Body of pancreas (tissue), 4 donors: ENCODE measurements at regions not wholly inside any gene's neighbourhood (a gene's known extent, or its start where the extent isn't known, plus 50 kb on each side); places are given as distances from the start of the nearest gene placed in this dataset.

Source experiments
- ATAC-seq: fragments of 150-250 bp; one replicate; pipeline ENCODE4 v1.9.1; 2016
- DNase-seq, 4 donors: peaks; one replicate each; pipeline ENCODE4 v3.0.0-alpha.2; 2019
- H3K27ac ChIP-seq, 4 donors: fragments of 200-600 bp; sonication (generic); 1 replicate in 3 of 4; 2 replicates in 1 of 4; pipeline versions ENCODE4 v1.5.1 to v1.6.1; 2016 to 2019; ENCODE audit warnings: mild to moderate bottlenecking in 1 of 4, mixed read lengths in 1 of 4, moderate library complexity in 1 of 4
- H3K27me3 ChIP-seq, 2 donors: fragments of 200-600 bp; sonication (generic); one replicate each; pipeline ENCODE4 v1.6.0; 2016; ENCODE audit warnings: mild to moderate bottlenecking in 1 of 2
- H3K36me3 ChIP-seq, 2 donors: fragments of 200-600 bp; sonication (generic); replicated peaks in 1 of 2; 2 replicates each; pipeline ENCODE4 v1.5.1; 2016; ENCODE audit warnings: low read depth in 2 of 2; ENCODE audit not compliant: insufficient read depth in 1 of 2
- H3K4me1 ChIP-seq: fragments of 200-600 bp; sonication (generic); one replicate; pipeline ENCODE4 v1.6.0; 2016
- H3K4me3 ChIP-seq, 2 donors: fragments of 200-600 bp; sonication (generic); 1 replicate in 1 of 2; 2 replicates in 1 of 2; pipeline ENCODE4 v1.5.1; 2016 to 2019
- H3K9me3 ChIP-seq, 3 donors: fragments of 200-600 bp; sonication (generic); 1 replicate in 2 of 3; 2 replicates in 1 of 3; pipeline ENCODE4 v1.5.1; 2016
- CTCF ChIP-seq, 7 experiments: fragments of 450-650 bp in 4 of 7; fragments of 200-600 bp in 3 of 7; sonication (generic) in 3 of 7; IDR thresholded peaks; one replicate each; pipeline ENCODE4 v1.5.1; 2016 to 2019; ENCODE audit warnings: antibody characterized with exemption in 7 of 7
- POLR2A ChIP-seq, 3 donors: fragments of 450-650 bp; IDR thresholded peaks; one replicate each; pipeline ENCODE4 v1.6.1; 2016; ENCODE audit warnings: antibody characterized with exemption in 3 of 3, mild to moderate bottlenecking in 2 of 3
- WGBS, 2 donors: methylation state at CpG; one replicate each; pipeline ENCODE4 v1.1.5; 2017; 5-methylcytosine and 5-hydroxymethylcytosine counted together
- intact Hi-C: fragments of 100-400 bp; cut with DNase I; formaldehyde crosslinking; loops from one replicate; pipeline ENCODE4 v1.15.1; 2023

DNA sequence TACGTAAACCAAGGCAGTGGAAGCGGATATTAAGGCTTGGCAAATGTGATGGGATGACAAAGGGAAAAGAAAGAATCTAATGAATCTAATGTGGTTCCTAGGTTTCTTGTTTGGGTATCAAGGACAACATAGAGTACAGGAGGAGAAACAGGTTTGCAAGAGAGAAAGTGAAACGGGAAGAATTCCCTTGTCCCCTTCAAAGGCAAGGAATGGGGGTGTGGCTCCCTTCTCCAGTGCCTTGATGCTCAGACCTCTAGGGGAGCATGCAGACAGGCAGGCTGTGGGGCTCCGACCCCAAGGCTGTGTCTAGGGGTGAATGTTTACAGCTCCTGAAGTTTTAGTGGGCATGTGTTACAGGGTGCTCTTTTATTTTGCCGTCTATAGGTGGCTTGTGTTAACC is 317.5 kb upstream of the HSF2 start:
- H3K4me3 ChIP-seq, result no peak overlapping the region
- H3K4me1 ChIP-seq, result no peaks in the 10 kb centered on the region
- ATAC-seq, result no peak
- intact Hi-C loops, result no loop called here
- no peaks in the 10 kb centered on the region for H3K27me3 ChIP-seq
- WGBS, 2 donors, result 71 to 74% methylated on average over 5 of the region's 5 CpGs
- H3K9me3 ChIP-seq, result no peaks in the 10 kb centered on the region
- H3K36me3 ChIP-seq, result no peaks in the 10 kb centered on the region
- no peak for TF ChIP-seq CTCF (IDR thresholded peaks at IDR 0.05)
- no peak for TF ChIP-seq POLR2A (IDR thresholded peaks at IDR 0.05)
- no peak for DNase-seq
- H3K27ac ChIP-seq, result no peak overlapping the region

- H3K9me3 ChIP-seq, result no peaks in the 10 kb centered on the region
- H3K4me3 ChIP-seq, result no peak overlapping the region
- no peak overlapping the region for H3K27ac ChIP-seq
- WGBS, 2 donors, result 90 to 91% methylated on average over 13 of the region's 13 CpGs
- H3K4me1 ChIP-seq, result no peaks in the 10 kb centered on the region
- ATAC-seq (no peak), DNase-seq (no peak)
- H3K36me3 ChIP-seq, result no peaks in the 10 kb centered on the region
- TF ChIP-seq POLR2A (IDR thresholded peaks at IDR 0.05), result no peak
- no peaks in the 10 kb centered on the region for H3K27me3 ChIP-seq
- intact Hi-C loops, result no loop called here
These were observed 317.1 kb upstream of the HSF2 start for GRCh38 chr6:122082370-122082769.

- WGBS, 2 donors, result 79 to 86% methylated on average over 1 of the region's 1 CpG
- Histone ChIP-seq H3K27me3 (no peaks in the 10 kb centered on the region), H3K4me1 (no peaks in the 10 kb centered on the region), H3K4me3 (no peak overlapping the region), H3K36me3 (no peaks in the 10 kb centered on the region), H3K9me3 (no peaks in the 10 kb centered on the region), H3K27ac (no peak overlapping the region)
- ATAC-seq, result no peak
- no peak for TF ChIP-seq POLR2A (IDR thresholded peaks at IDR 0.05)
- TF ChIP-seq CTCF (IDR thresholded peaks at IDR 0.05), result no peak
- no peak for DNase-seq
- intact Hi-C loops, result no loop called here
These were observed 307.1 kb upstream of the HSF2 start for GRCh38 chr6:122092366-122092765.

DNA sequence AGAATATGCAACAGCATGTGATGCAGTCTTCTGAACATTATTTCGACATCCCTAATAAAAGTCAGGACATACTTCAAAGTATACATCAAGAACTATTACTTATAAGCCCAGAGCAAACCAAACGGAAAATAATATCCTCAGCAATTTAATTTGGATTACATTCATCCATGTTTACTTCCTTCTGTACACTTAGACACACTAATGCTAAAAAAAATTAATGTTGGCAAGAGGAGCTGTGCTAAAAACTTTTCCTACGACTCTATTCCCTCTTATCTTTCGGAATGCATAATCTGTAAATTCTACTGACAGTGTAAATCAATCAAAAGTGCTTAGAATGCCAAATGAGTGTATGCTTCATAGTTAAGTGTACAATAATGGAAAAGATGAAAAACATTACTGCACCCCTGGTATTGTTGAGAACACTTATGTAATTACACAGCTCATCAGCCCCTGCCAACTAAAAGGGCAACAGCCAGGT is 301.2 kb upstream of the HSF2 start:
- intact Hi-C loops, result no loop called here
- no peak overlapping the region for H3K4me3 ChIP-seq
- ATAC-seq (no peak), DNase-seq (no peak)
- TF ChIP-seq CTCF (IDR thresholded peaks at IDR 0.05), result no peak
- TF ChIP-seq POLR2A (IDR thresholded peaks at IDR 0.05), result no peak
- H3K9me3 ChIP-seq, result no peaks in the 10 kb centered on the region
- no peaks in the 10 kb centered on the region for H3K36me3 ChIP-seq
- H3K4me1 ChIP-seq, result no peaks in the 10 kb centered on the region
- 37 to 44% methylated on average over 4 of the region's 4 CpGs for WGBS, 2 donors
- H3K27ac ChIP-seq, result no peak overlapping the region
- H3K27me3 ChIP-seq, result no peaks in the 10 kb centered on the region

- WGBS, 2 donors, result 83 to 86% methylated on average over 3 of the region's 3 CpGs
- H3K4me1 ChIP-seq, result peaks cover 2% of the 10 kb centered on the region
- no peak overlapping the region for H3K4me3 ChIP-seq
- H3K9me3 ChIP-seq, result no peaks in the 10 kb centered on the region
- DNase-seq (no peak), ATAC-seq (no peak)
- intact Hi-C loops, result no loop called here
- no peak overlapping the region for H3K27ac ChIP-seq
- H3K36me3 ChIP-seq, result no peaks in the 10 kb centered on the region
- no peaks in the 10 kb centered on the region for H3K27me3 ChIP-seq
- TF ChIP-seq CTCF (IDR thresholded peaks at IDR 0.05) (no peak), POLR2A (IDR thresholded peaks at IDR 0.05) (no peak)
These were observed 297.4 kb upstream of the HSF2 start for GRCh38 chr6:122102026-122102425.
